COR-L47 (cell line): ENCODE measurements at regions not wholly inside any gene's neighbourhood (a gene's known extent, or its start where the extent isn't known, plus 50 kb on each side); places are given as distances from the start of the nearest gene placed in this dataset.
"Not testable (repeated sequence)": the region's sequence is repeated elsewhere in the genome, so short reads cannot be mapped to it uniquely, and the experiment has no call there.

ENCODE experiments used
- DNase-seq: peaks from one replicate; lab custom pipeline; 2025; lab: John Stamatoyannopoulos, UW

- DNase-seq = no peak
Observed at GRCh38 chrX:110512341-110512740, 153.7 kb downstream of the RTL9 start.

DNA sequence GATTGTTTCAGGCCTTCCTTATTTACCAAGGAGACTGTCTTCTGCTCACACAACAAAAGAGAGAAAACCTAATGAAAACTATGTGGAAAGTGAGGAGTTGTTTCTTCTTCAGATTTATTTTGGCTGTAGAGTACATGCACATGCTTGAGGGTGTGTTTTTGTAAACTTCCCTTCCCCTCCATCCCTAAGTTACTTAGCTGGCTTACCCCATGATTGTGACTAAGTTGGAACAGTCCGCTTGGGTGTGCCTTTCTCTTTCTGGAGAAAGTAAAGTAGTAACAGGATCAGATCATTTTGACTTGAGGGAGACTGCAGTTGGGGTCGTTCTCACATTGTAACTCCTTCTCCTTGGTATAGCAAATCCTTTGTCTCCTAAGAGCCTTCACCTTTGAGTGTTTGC is 155.9 kb downstream of the RTL9 start:
- DNase-seq = no peak

DNA sequence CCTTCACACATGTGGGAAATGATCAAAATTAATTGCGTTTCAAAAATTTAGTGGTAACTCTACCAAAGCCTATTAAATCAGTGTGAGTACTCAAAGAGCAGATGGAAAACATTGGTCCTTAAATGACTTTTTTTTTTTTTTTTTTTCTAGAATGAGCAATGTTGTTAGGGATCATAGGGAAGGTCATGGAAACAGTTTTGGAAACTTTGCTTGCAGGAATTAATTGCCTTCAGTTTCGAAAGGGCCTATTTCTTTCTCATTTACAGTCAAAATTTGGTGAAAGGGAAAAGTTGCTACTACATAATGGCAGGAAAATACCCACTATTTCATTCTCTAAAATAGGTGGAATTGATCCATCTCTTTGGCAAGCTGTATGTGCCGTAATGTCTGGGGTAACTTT is 160.9 kb downstream of the RTL9 start:
- DNase-seq = no peak

DNA sequence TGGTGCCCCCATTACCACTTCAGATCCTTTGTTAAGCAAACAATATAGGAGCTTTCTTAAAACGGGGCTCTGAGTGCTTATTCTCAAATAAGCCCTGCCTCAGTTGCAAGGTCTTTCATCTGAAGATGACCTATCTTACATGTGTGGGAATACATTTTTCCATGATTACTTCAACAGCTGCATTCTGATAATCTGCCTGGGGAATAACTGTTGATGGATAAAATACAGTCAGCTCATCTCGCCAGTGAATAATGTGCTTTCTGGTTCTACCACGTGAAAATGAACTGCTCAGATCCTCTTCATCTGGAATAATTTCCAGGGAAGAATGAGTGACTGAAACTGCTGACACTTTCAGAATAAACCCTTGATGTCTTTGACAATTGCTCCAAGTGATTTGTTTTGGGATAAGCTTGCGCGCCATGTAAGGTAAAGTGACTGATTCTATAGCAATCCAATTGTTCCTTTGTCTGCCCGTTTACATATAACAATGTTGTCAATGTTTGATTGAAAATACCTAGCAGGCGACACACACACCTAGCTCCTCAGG is 161.3 kb downstream of the RTL9 start:
- DNase-seq = no peak

DNA sequence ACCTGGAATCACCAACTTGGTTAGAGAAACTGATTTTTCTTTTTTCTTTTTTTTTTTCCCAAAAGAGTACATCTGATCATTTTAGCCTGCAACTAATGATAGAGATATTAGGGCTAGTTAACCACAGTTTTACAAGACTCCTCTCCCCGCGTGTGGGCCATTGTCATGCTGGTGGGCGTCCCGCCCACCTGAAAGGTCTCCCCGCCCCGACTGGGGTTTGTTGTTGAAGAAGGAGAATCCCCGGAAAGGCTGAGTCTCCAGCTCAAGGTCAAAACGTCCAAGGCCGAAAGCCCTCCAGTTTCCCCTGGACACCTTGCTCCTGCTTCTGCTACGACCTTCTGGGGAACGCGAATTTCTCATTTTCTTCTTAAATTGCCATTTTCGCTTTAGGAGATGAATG is 162.0 kb downstream of the RTL9 start:
- not testable (repeated sequence) for DNase-seq

DNA sequence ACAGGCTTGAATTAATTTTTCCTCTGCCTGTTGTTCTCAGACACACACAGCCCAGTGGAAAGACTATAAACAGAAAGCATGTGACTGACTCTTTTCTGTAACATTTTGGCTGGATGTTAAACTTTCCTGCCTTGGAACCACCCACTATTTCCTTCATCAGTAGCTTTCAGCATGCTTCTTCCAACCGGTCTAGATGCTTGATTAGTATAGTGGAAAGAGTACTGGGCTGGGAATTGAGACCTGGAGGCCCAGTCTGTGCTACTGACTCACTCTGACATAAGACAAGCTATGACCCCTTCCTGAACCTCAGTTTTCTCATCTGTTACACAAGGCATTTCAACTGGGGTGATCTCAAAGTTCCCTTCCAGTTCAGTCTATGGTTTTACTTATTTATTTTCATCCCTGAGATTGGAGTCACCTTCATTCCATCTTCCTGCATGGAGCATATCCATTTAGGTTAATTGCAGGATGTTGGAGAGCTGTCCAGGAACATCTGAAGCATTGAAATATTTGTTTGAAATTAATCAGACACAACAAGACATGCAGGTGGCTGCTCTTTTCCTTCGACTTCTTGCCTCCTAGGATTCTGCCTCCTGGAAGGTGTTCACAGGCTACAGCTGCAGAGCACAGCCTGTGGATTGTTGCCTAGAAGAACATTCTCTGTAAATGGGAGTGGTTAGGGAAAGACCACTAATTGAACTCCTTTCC is 173.4 kb downstream of the RTL9 start:
- no peak for DNase-seq

GRCh38 chrX:110532581-110532931 is 173.9 kb downstream of the RTL9 start:
- DNase-seq = no peak

- DNase-seq = no peak
Observed at GRCh38 chrX:110536816-110537215, 178.2 kb downstream of the RTL9 start.

- DNase-seq = no peak
Observed at GRCh38 chrX:110541266-110541665, 182.6 kb downstream of the RTL9 start.

DNA sequence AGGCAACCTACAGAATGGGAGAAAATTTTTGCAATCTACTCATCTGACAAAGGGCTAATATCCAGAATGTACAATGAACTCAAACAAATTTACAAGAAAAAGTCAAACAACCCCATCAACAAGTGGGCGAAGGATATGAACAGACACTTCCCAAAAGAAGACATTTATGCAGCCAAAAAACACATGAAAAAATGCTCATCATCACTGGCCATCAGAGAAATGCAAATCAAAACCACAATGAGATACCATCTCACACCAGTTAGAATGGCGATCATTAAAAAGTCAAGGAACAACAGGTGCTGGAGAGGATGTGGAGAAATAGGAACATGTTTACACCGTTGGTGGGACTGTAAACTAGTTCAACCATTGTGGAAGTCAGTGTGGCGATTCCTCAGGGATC is 192.2 kb downstream of the RTL9 start:
- not testable (repeated sequence) for DNase-seq

DNA sequence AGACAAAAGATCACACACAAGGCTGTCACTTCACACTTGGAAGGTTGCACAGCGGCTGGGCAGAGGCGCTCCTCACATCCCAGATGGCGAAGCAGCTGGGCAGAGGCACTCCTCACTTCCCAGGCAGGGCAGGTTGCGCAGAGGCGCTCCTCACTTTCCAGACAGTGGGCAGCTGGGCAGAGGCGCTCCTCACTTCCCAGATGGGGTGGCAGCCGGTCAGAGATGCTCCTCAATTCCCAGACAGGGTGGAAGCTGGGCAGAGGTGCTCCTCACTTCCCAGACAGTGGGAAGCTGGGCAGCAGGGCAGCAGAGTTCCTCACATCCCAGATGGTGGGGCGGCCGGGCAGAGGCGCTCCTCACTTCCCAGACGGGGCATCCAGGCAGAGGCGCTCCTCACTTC is 199.2 kb downstream of the RTL9 start:
- no peak for DNase-seq

DNA sequence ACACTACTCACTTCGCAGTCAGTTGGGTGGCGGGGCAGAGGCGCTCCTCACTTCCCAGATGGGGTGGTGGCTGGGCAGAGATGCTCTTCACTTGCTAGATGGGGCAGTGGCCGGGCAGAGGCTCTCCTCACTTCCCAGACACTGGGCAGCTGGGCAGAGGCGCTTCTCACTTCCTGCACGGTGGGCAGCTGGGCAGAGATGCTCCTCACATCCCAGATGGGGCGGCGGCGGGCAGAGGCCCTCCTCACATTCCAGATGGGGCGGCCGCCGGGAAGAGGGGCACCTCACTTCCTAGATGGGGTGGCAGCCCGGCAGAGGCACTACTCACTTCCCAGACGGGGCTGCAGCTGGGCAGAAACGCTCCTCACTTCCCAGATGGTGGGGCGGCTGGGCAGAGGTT is 199.8 kb downstream of the RTL9 start:
- no peak for DNase-seq

DNA sequence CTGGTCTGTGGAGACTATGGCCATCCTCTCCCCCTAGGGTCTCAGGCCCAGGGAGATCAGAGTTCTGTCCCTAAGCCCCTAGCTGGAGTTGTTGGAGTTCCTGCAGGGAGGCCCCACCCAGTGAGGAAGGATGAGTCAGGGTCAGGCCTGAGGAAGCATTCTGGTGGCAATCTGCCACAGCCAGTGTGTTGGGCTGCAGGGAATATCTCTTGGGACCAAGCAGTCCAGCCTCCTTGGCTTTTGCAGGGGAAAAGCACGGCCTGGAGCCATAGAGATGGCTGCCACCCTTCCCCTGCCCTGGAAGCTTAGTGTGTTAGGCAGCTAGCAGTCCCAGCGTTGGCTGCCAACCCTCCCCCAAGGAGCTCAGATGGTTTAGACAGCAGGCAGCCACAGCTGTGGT is 202.4 kb downstream of the RTL9 start:
- no peak for DNase-seq

DNA sequence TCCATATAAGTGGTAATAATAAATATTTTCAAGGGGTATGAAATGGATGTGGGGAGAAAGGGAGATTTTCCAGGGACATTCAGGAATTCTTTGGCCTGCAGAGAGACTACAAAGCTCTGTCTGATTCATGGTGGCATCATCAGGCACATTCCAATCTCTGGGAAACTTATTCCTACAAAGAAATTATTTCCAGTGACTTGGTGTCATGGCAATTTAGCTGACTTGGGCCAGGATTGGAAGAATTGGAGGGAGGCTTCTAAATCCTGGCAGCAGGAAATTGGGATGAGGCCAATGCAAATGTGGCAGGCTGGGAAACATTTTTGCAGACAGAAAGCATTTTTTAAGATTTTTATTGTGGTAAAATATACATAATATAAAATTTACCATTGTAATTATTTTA is 204.6 kb downstream of the RTL9 start:
- DNase-seq = no peak

DNA sequence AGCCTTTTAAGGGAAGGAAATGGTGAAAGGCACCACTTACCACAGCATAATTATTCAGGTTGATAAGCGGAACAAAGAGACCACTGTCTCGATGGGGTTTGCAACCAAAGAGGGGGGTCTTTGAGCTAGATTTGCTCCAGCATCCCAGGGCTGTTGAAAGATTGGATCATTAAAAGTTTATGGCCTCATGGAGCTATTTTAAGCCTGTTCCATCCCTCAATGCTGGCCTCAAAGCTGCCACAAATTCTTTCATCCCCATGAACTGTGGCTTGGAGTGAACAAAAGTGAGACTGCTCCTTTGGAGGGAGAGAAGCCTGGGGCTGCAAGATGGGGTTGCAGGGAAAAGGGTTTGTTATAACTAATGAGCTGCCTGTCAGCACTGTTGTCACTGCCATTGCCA is 209.8 kb downstream of the RTL9 start:
- DNase-seq = no peak

- DNase-seq = no peak
Observed at GRCh38 chrX:110569506-110569905, 210.9 kb downstream of the RTL9 start.

GRCh38 chrX:110578270-110578669 is 217.3 kb downstream of the CHRDL1 start:
- no peak for DNase-seq

DNA sequence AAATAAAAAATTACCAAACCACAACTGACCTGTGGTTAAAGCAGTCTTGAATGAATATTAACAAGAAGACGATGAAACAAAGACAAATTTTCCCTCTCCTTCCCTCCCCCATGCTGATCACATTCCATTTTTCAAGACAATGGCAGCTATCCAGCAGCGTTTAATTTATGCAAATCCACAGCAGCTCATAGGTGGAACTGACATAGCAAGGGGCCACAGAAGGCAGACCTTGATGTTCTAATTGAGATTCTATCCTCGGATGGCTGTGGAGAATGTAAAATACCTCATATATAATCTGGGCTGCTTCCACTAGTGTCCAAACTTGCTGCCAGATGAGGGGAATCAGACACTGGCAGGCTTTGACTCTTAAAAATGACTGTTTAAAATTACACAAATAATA is 211.5 kb downstream of the CHRDL1 start:
- no peak for DNase-seq

DNA sequence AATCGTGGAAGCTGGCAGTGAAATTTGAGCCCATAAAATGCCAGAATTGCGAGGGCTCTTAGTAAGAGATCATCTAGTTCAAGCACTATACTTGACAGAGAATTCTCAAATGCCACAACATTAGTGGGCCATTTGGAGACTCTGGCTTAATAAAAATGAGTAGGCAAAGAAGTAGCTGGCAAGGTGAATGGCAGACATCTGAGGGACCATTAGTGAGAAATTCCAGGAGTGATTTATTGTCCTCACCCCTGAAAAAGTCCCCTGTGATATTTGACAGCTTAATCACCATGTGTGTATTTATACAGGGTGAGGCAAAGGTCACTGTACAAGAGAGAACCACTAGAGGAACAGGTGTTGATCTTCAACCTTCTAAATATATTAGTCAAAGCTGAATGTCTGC is 207.5 kb downstream of the CHRDL1 start:
- DNase-seq = no peak

GRCh38 chrX:110588853-110589252 is 206.8 kb downstream of the CHRDL1 start:
- DNase-seq = no peak

GRCh38 chrX:110600745-110601310 is 194.8 kb downstream of the CHRDL1 start:
- no peak for DNase-seq

DNA sequence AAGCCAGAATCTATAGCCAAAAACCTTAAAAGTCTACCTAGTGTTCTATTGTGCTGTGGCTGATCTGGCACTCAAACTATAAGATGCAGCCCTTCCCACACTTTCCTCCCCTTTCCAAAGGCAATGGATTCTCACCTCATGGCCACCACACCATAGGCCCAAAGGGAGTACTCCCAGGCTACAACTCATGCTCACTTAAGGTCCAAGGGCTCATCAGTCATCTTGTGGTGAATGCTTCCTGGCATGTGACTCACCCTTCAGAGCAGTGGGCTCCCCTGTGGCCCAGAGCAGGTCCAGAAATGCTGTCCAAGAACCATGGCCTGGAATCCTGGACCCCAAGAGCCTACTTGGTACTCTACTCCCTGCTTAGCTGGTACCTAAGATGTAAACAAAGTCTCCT is 181.0 kb downstream of the CHRDL1 start:
- DNase-seq = no peak
